Cardiac muscle cell (in vitro differentiated cells and primary cell): ENCODE measurements at regions not wholly inside any gene's neighbourhood (a gene's known extent, or its start where the extent isn't known, plus 50 kb on each side); places are given as distances from the start of the nearest gene placed in this dataset.

ENCODE experiments used
- DNase-seq, 2 donors: peaks; one replicate each; pipeline versions ENCODE4 v3.0.0 to v3.0.0-alpha.2; 2010 to 2017; ENCODE audit warnings: low read depth in 1 of 2, low spot score in 1 of 2
- H3K27ac ChIP-seq: fragments of 200-600 bp; sonication (generic); 2 replicates; pipeline ENCODE4 v1.5.1; 2016
- H3K27me3 ChIP-seq: fragments of 200-600 bp; sonication (generic); 2 replicates; pipeline ENCODE4 v1.6.0; 2016; ENCODE audit warnings: control low read depth
- H3K36me3 ChIP-seq: fragments of 200-600 bp; sonication (generic); 2 replicates; pipeline ENCODE4 v1.5.1; 2016; ENCODE audit warnings: control low read depth
- H3K4me1 ChIP-seq: fragments of 200-600 bp; sonication (generic); 2 replicates; pipeline ENCODE4 v1.8.1; 2017; ENCODE audit warnings: low read depth, mild to moderate bottlenecking, mixed run types
- H3K4me3 ChIP-seq: fragments of 200-600 bp; sonication (generic); 2 replicates; pipeline ENCODE4 v1.5.1; 2016; ENCODE audit warnings: mild to moderate bottlenecking
- H3K9me3 ChIP-seq: fragments of 200-600 bp; sonication (generic); 2 replicates; pipeline ENCODE4 v1.5.1; 2017; ENCODE audit warnings: low read depth, mild to moderate bottlenecking, control low read depth
- TF ChIP-seq, protein P1 (sequence below): IDR thresholded peaks from 2 replicates; pipeline ENCODE4 v1.5.1; 2012; ENCODE audit warnings: low read depth, mild to moderate bottlenecking, low read length

DNA sequence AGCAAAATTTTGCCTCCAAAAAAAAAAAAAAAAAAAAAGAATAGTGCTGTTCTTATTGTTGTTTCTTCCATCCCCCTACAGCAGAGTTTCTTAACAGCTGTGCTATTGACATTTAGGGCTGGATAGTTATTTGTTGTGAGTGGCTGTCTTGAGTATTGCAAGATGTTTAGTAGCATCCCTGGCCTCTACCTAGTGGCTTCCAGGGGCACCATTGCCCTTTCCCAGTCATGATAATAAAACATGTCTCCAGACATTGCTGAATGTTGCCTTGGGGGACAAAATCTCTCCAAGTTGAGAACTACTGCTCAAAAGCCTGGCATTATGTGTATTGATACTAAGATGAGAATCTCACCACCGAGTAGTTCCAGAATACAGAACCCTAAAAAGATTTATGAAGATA lies 108.7 kb downstream of the PALM2AKAP2 start:
- no peaks in the 10 kb centered on the region for H3K9me3 ChIP-seq
- H3K4me1 ChIP-seq = peaks cover 28% of the 10 kb centered on the region
- DNase-seq = no peak
- H3K27me3 ChIP-seq = no peaks in the 10 kb centered on the region
- H3K4me3 ChIP-seq = no peak overlapping the region
- peaks cover 14% of the 10 kb centered on the region for H3K36me3 ChIP-seq
- H3K27ac ChIP-seq = no peak overlapping the region
- TF ChIP-seq, protein P1, sequence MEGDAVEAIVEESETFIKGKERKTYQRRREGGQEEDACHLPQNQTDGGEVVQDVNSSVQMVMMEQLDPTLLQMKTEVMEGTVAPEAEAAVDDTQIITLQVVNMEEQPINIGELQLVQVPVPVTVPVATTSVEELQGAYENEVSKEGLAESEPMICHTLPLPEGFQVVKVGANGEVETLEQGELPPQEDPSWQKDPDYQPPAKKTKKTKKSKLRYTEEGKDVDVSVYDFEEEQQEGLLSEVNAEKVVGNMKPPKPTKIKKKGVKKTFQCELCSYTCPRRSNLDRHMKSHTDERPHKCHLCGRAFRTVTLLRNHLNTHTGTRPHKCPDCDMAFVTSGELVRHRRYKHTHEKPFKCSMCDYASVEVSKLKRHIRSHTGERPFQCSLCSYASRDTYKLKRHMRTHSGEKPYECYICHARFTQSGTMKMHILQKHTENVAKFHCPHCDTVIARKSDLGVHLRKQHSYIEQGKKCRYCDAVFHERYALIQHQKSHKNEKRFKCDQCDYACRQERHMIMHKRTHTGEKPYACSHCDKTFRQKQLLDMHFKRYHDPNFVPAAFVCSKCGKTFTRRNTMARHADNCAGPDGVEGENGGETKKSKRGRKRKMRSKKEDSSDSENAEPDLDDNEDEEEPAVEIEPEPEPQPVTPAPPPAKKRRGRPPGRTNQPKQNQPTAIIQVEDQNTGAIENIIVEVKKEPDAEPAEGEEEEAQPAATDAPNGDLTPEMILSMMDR = no peak

DNA sequence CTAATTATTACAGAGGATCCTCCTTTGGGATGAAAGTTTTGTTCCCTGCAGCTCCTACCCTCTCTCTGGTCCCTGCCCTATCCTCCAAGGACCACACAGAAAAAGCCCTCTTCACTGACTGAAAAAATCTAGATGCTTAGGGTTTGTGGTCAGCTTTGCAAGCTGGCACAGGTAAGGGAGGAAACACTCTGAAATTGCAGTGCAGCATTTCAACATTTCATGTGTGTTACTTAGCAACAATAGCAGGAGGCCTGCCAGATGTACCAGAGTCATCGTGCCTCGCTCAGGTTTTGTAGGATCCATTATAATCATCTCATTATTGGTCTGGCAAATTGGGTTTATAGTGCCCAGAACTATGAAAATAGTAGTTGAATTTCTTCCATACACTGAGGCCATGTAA lies 109.5 kb downstream of the PALM2AKAP2 start:
- TF ChIP-seq, protein P1 = no peak
- peaks cover 28% of the 10 kb centered on the region for H3K4me1 ChIP-seq
- no peak overlapping the region for H3K27ac ChIP-seq

DNA sequence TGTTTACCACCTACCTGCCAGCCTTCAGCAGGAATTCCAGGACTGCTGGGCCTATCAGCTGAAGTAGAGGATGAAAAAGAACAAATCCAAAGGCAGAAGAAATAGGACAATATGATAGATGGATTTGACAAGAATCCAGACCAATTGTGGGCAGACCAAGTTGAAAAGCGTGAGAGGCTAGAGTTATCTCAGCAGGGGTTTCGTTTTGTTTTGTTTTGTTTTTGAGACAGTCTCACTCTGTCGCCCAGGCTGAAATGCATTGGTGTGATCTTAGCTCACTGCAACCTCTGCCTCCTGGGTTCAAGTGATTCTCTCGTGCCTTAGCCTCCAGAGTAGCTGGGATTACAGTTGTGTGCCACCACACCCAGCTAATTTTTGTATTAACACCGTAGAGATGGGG lies 113.2 kb downstream of the PALM2AKAP2 start:
- Histone ChIP-seq H3K9me3 (no peaks in the 10 kb centered on the region), H3K27me3 (no peaks in the 10 kb centered on the region), H3K27ac (peak overlapping the region; percentile 40), H3K36me3 (peaks cover 14% of the 10 kb centered on the region), H3K4me3 (no peak overlapping the region), H3K4me1 (peaks cover 3% of the 10 kb centered on the region)
- TF ChIP-seq, protein P1 = no peak
- DNase-seq = no peak

More for the DNA sequence above, 109.5 kb downstream of the PALM2AKAP2 start:
- Histone ChIP-seq H3K36me3 (peaks cover 14% of the 10 kb centered on the region), H3K9me3 (no peaks in the 10 kb centered on the region), H3K4me3 (no peak overlapping the region), H3K27me3 (no peaks in the 10 kb centered on the region)
- DNase-seq = no peak

DNA sequence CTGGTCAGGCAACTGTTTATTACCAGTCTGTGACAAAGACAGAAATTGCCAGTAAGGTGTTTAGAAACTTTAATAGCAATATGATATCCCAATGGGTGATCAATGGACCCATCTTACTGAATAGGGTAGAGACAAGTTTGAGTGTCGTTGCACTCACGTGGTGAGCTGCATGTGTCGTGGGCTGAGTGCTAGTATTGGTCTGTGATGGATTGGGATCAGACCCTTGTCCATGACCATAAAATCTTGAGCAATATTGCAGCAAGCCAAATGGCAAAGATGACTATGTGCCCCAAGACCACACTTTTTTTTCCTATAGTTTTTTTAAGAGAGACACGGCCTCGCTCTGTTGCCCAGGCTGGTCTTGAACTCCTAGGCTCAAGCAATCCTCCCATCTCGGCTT lies 114.5 kb downstream of the PALM2AKAP2 start:
- peaks cover 3% of the 10 kb centered on the region for H3K4me1 ChIP-seq
- DNase-seq = no peak
- H3K9me3 ChIP-seq = no peaks in the 10 kb centered on the region
- H3K4me3 ChIP-seq = no peak overlapping the region
- no peak overlapping the region for H3K27ac ChIP-seq
- TF ChIP-seq, protein P1 = no peak
- H3K36me3 ChIP-seq = peaks cover 14% of the 10 kb centered on the region
- H3K27me3 ChIP-seq = no peaks in the 10 kb centered on the region

DNA sequence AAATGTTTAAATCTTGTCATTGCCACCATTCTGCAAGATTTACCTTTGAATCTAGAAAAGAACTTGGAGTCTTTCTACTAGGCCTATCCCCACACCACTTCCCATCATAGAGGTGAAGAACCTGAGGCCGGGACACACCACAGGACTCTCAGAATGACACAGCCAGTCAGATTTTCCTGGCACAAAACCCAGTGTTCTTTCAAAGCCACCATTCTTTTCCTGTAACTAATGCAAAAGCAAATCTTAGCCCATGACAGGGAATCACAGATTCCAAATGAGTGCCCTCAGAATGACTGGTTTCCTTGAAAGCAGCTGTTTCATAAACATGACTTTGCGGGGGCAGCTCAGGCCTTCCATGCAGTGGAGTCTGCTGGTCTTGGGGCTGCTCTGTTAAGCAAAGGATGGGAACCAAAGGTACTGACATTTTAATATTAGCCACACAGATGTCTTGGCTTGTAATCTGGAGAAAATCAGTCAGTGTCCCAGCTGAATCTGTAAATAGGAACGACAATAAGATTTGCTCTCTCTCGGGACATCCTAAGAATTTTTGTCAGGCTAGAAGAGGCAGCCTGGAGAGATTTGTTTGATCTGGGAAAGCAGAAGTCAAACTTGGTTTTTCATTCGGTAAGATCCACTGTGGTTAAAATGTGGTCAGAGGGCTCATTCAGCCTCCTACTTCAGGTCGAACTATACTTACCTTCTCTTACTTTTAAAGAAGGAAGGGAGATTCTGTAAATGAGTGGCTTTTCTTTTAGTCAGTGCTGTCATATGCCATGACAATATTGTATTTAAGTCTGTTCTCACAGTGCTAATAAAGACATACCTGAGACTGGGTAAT lies 115.1 kb downstream of the PALM2AKAP2 start:
- Histone ChIP-seq H3K4me3 (no peak overlapping the region), H3K36me3 (peaks cover 14% of the 10 kb centered on the region), H3K27ac (no peak overlapping the region), H3K4me1 (peaks cover 3% of the 10 kb centered on the region), H3K27me3 (no peaks in the 10 kb centered on the region), H3K9me3 (no peaks in the 10 kb centered on the region)
- TF ChIP-seq, protein P1 = no peak
- peak in 1 of 2 donors; percentile 13 for DNase-seq
